MG63 (cell line): ENCODE measurements at regions not wholly inside any gene's neighbourhood (a gene's known extent, or its start where the extent isn't known, plus 50 kb on each side); places are given as distances from the start of the nearest gene placed in this dataset.

Experiments
- DNase-seq: peaks from one replicate; pipeline ENCODE4 v3.0.0-alpha.2; 2020
- H3K27me3 ChIP-seq: fragments of 250-450 bp; sonication (Bioruptor Pico); 2 replicates; pipeline ENCODE4 v1.5.1; 2020; ENCODE audit warnings: mild to moderate bottlenecking, moderate library complexity
- H3K36me3 ChIP-seq: fragments of 250-450 bp; sonication (Bioruptor Pico); 2 replicates; pipeline ENCODE4 v1.5.1; 2020; ENCODE audit warnings: mild to moderate bottlenecking, moderate library complexity
- H3K4me3 ChIP-seq: fragments of 250-450 bp; sonication (Bioruptor Pico); 2 replicates; pipeline ENCODE4 v1.5.1; 2020; ENCODE audit warnings: mild to moderate bottlenecking, moderate library complexity
- H3K9me3 ChIP-seq: fragments of 250-450 bp; sonication (Bioruptor Pico); 2 replicates; pipeline ENCODE4 v1.5.1; 2020; ENCODE audit warnings: mild to moderate bottlenecking, moderate library complexity

- Histone ChIP-seq H3K36me3 (no peaks in the 10 kb centered on the region), H3K9me3 (no peaks in the 10 kb centered on the region), H3K4me3 (no peak overlapping the region), H3K27me3 (no peaks in the 10 kb centered on the region)
- peak; percentile 62 for DNase-seq
Measured at GRCh38 chr1:119279456-119280381, 88.9 kb upstream of the HAO2 start.

DNA sequence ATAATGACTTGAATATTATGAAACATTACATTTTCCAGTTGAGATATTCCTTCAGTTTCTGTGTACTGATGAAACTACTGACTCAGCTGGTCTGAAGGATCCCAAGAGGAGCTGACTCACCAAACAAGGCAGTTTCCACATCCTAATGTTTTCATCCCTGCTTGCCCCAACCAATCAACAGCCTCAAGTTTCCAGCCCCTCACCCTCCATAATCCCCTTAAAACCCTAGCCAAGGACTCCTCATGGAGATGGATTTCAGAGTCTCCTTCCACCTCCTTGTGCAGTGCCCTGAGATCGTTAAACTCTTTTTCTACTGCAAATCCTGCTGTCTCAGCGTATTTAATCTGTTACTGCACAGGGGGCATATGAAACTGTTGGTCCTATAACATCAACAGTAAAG lies 83.1 kb upstream of the HAO2 start:
- no peaks in the 10 kb centered on the region for H3K9me3 ChIP-seq
- H3K27me3 ChIP-seq: no peaks in the 10 kb centered on the region
- no peak overlapping the region for H3K4me3 ChIP-seq
- peak; percentile 82 for DNase-seq
- H3K36me3 ChIP-seq: no peaks in the 10 kb centered on the region

DNA sequence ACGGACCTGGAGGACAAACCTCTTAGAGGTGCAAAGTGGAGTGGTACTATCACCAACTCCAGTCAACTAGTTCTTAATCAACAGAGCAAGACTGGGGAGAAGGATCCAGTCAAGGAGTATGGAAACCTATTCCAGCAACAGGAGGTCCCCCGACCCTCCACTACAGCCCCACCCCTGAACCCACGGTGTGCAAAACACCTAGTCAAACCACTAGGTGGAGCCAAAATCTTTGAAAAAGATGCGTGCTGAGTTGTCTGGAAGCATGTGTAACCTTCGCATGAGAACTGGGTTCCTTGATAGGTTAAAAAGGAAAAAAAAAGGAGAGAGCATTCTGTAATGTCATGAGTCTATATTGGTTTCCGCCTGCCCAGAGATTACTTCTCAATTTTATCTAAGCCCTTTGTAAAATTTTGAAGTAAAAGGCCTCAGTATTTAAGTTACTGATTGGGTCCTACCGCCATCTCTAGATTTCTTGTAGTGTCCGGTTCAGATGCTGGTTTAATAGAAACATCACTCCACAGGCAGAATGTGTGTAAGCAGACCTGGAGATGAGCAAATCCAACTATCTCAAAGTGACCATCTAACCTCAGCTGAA lies 81.9 kb upstream of the HAO2 start:
- Histone ChIP-seq H3K4me3 (no peak overlapping the region), H3K27me3 (no peaks in the 10 kb centered on the region), H3K36me3 (no peaks in the 10 kb centered on the region), H3K9me3 (no peaks in the 10 kb centered on the region)
- DNase-seq: peak; percentile 15

- no peaks in the 10 kb centered on the region for H3K27me3 ChIP-seq
- DNase-seq: no peak
- no peak overlapping the region for H3K4me3 ChIP-seq
- H3K9me3 ChIP-seq: no peaks in the 10 kb centered on the region
- no peaks in the 10 kb centered on the region for H3K36me3 ChIP-seq
Measured at GRCh38 chr1:119288751-119289150, 79.8 kb upstream of the HAO2 start.

GRCh38 chr1:119290297-119290696 lies 78.3 kb upstream of the HAO2 start:
- Histone ChIP-seq H3K4me3 (no peak overlapping the region), H3K9me3 (no peaks in the 10 kb centered on the region), H3K36me3 (no peaks in the 10 kb centered on the region), H3K27me3 (no peaks in the 10 kb centered on the region)
- DNase-seq: no peak

DNA sequence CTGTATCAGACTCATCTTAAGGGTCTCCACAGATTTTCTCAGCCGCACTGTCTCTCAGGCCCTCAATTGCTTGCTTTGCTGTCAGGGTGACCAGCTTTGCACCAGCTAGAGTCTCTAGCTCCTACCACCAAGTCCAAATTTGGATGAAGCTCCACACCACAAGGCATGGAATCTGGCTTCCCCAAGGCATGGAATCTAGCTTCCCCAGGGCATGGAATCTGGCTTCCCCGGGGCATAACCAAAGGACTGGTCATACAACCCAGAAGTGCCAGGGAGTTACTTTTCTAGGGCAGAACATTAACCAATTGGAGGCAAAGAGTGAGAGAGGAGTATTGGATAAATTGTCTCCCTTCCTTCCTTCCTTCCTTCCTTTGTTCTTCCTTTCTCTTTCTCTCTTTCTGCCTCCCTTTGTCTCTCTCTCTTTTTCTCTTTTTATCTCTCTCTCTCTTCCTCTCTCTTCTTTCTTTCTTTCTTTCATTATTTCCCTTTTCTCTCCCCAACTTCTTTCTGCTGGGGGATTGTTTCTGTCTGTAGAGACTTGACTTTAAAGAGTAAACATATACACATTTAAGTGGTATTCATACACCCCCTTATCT lies 76.9 kb upstream of the HAO2 start:
- H3K36me3 ChIP-seq: no peaks in the 10 kb centered on the region
- no peak overlapping the region for H3K4me3 ChIP-seq
- no peaks in the 10 kb centered on the region; the same call in 1 of the 2 replicates for H3K9me3 ChIP-seq
- H3K27me3 ChIP-seq: no peaks in the 10 kb centered on the region
- DNase-seq: peak; percentile 30

- Histone ChIP-seq H3K4me3 (no peak overlapping the region), H3K9me3 (no peaks in the 10 kb centered on the region; the same call in 1 of the 2 replicates), H3K27me3 (no peaks in the 10 kb centered on the region), H3K36me3 (no peaks in the 10 kb centered on the region)
- no peak for DNase-seq
Measured at GRCh38 chr1:119293797-119294196, 74.8 kb upstream of the HAO2 start.

DNA sequence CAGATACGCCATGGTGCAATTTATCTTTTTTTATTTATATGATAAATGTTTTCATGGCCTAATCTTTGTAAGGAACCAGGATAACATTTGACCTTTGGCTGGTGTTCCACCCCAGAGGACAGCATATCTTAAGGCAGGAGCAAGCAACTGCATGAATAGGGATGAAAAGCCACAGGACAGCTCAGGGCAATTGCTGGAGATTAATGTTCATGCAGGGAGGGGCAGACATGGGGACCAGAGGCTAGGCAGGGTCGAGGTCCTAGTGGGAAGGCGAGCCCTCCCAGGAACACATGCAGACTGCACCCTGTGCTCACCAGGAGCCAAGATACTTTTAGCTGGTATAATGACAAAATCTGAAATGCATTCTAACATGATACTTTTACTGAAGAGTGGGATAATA lies 74.4 kb upstream of the HAO2 start:
- Histone ChIP-seq H3K4me3 (no peak overlapping the region), H3K9me3 (no peaks in the 10 kb centered on the region; the same call in 1 of the 2 replicates), H3K27me3 (no peaks in the 10 kb centered on the region), H3K36me3 (no peaks in the 10 kb centered on the region)
- DNase-seq: no peak

- no peak overlapping the region for H3K4me3 ChIP-seq
- no peaks in the 10 kb centered on the region for H3K27me3 ChIP-seq
- no peaks in the 10 kb centered on the region; the same call in 1 of the 2 replicates for H3K9me3 ChIP-seq
- H3K36me3 ChIP-seq: no peaks in the 10 kb centered on the region
- DNase-seq: no peak
Measured at GRCh38 chr1:119294722-119295121, 73.9 kb upstream of the HAO2 start.

GRCh38 chr1:119298687-119299303 lies 69.8 kb upstream of the HAO2 start:
- Histone ChIP-seq H3K36me3 (no peaks in the 10 kb centered on the region), H3K4me3 (no peak overlapping the region), H3K9me3 (no peaks in the 10 kb centered on the region; the same call in 1 of the 2 replicates), H3K27me3 (peaks cover 3% of the 10 kb centered on the region; the same call in 1 of the 2 replicates)
- DNase-seq: peak; percentile 35

DNA sequence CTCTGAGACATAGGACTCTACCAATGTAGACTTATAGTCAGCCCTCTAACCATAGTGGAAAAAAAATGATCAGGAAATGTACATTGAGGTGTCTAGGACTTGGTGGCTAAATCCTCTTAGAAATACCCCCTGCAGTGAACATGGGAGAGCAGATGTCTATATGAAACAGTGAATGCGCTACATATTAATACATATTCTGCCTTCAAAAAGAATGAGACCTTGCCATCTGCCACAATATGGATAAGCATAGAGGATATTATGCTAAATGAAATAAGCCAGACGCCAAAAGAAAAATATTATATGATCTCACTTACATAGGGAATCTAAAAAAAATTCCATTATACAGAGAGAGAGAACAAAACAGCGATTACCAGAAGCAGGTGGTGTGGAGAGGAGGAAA lies 66.6 kb upstream of the HAO2 start:
- Histone ChIP-seq H3K4me3 (no peak overlapping the region), H3K27me3 (peaks cover 3% of the 10 kb centered on the region; the same call in 1 of the 2 replicates), H3K36me3 (no peaks in the 10 kb centered on the region), H3K9me3 (no peaks in the 10 kb centered on the region)
- DNase-seq: no peak

GRCh38 chr1:119308130-119308700 lies 60.4 kb upstream of the HAO2 start:
- no peak for DNase-seq
- H3K4me3 ChIP-seq: no peak overlapping the region
- H3K9me3 ChIP-seq: no peaks in the 10 kb centered on the region
- H3K27me3 ChIP-seq: no peaks in the 10 kb centered on the region
- H3K36me3 ChIP-seq: no peaks in the 10 kb centered on the region

DNA sequence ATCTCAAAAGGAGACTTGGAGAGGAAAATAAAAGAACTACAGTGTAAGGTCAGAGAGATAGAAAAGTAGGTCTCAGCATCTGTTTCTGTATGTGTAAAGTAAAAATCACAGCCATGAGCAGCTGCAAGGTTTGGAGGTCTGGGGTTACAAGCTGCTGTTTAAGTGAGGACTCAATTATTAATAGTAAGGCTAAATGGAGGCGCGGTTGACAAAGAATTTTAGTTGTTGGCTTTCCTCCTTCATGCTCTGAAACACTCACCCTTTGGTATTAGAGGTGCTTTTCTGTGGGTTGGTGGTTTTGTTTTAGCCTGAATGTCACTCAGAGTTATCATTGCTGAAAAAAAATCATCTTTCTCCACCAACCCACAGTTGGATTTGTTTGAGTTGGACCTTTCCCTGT lies 59.8 kb upstream of the HAO2 start:
- H3K27me3 ChIP-seq: no peaks in the 10 kb centered on the region
- no peak overlapping the region for H3K4me3 ChIP-seq
- H3K9me3 ChIP-seq: no peaks in the 10 kb centered on the region
- no peak for DNase-seq
- H3K36me3 ChIP-seq: no peaks in the 10 kb centered on the region

DNA sequence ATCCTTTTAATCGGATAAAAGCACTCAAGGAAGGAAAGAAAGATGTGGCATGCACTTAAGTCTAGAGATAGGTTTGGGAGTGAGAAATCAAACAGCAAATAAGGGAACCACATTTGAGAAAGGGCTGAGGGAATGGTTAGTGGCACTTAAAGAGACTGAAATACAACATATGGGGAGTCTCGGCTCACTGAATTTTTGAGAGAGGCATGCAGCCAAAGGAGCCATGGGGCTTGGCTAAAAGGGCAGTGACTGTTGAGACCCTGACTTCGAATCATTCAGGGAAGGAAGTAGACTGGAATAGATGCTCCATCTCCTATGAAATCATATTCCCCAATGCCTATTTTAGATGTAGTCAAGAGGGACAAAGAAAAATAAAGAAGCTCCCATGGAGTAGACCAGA lies 58.3 kb upstream of the HAO2 start:
- Histone ChIP-seq H3K9me3 (no peaks in the 10 kb centered on the region), H3K36me3 (no peaks in the 10 kb centered on the region), H3K4me3 (no peak overlapping the region), H3K27me3 (no peaks in the 10 kb centered on the region)
- no peak for DNase-seq

DNA sequence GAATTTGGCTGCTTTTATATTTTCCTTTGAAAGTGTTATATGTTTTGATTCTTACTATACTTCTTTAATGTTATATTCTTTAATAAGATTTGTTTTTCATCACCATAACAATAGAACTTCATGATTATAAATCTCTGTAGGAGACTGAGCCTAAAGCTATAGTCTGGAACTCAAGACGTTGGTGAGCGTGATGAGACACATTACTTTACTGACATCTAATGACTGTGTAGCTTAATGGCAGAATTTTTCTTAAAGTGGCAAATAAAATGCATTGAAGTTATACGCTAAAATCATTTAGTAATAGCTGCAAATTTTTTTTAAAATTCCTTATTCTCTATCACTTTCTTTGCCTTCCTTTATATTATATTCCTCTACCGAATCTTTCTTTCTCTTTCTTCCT lies 56.1 kb upstream of the HAO2 start:
- Histone ChIP-seq H3K36me3 (no peaks in the 10 kb centered on the region), H3K9me3 (no peaks in the 10 kb centered on the region), H3K27me3 (no peaks in the 10 kb centered on the region), H3K4me3 (no peak overlapping the region)
- no peak for DNase-seq

DNA sequence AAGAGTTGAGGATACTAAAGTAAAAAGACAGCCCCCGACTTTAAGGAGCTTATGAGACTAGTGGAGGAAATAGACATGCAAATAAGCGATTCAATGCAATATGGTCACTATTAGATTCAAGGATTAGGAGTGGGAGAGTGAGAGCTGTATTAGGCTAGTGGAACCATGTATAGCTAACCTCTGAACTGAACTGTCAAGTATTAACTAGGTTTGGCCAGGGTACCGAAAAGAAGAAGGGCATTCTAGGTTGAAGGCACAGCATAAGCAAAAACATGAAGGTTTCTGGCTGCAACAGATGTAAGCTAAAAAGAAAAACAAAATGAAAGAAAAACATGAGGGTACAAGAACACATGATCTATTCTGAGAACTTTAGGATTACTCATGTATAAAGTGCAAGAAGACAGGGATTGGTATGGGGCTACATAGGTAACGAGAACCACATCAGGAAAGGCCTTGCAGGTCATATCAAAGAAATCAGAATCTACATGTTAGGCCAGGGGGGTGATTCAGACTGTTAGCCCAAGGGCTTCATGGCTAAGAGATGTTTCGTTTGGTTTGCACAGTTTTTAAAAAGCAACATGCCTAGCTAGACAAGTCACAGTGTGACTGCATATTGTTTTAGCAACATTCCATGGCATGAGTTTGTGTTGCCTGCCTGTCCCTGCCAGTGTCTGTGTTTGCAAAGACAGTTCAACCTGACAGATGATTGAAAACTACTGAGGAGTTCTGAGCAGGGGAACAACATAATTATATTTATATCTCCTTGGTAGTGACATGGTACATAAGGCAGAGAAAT lies 54.4 kb upstream of the HAO2 start:
- no peak for DNase-seq
- Histone ChIP-seq H3K27me3 (no peaks in the 10 kb centered on the region), H3K4me3 (no peak overlapping the region), H3K36me3 (no peaks in the 10 kb centered on the region), H3K9me3 (no peaks in the 10 kb centered on the region)
